ENCODE measurements at regions not wholly inside any gene's neighbourhood (a gene's known extent, or its start where the extent isn't known, plus 50 kb on each side); places are given as distances from the start of the nearest gene placed in this dataset.

- TF ChIP-seq, protein P1, sequence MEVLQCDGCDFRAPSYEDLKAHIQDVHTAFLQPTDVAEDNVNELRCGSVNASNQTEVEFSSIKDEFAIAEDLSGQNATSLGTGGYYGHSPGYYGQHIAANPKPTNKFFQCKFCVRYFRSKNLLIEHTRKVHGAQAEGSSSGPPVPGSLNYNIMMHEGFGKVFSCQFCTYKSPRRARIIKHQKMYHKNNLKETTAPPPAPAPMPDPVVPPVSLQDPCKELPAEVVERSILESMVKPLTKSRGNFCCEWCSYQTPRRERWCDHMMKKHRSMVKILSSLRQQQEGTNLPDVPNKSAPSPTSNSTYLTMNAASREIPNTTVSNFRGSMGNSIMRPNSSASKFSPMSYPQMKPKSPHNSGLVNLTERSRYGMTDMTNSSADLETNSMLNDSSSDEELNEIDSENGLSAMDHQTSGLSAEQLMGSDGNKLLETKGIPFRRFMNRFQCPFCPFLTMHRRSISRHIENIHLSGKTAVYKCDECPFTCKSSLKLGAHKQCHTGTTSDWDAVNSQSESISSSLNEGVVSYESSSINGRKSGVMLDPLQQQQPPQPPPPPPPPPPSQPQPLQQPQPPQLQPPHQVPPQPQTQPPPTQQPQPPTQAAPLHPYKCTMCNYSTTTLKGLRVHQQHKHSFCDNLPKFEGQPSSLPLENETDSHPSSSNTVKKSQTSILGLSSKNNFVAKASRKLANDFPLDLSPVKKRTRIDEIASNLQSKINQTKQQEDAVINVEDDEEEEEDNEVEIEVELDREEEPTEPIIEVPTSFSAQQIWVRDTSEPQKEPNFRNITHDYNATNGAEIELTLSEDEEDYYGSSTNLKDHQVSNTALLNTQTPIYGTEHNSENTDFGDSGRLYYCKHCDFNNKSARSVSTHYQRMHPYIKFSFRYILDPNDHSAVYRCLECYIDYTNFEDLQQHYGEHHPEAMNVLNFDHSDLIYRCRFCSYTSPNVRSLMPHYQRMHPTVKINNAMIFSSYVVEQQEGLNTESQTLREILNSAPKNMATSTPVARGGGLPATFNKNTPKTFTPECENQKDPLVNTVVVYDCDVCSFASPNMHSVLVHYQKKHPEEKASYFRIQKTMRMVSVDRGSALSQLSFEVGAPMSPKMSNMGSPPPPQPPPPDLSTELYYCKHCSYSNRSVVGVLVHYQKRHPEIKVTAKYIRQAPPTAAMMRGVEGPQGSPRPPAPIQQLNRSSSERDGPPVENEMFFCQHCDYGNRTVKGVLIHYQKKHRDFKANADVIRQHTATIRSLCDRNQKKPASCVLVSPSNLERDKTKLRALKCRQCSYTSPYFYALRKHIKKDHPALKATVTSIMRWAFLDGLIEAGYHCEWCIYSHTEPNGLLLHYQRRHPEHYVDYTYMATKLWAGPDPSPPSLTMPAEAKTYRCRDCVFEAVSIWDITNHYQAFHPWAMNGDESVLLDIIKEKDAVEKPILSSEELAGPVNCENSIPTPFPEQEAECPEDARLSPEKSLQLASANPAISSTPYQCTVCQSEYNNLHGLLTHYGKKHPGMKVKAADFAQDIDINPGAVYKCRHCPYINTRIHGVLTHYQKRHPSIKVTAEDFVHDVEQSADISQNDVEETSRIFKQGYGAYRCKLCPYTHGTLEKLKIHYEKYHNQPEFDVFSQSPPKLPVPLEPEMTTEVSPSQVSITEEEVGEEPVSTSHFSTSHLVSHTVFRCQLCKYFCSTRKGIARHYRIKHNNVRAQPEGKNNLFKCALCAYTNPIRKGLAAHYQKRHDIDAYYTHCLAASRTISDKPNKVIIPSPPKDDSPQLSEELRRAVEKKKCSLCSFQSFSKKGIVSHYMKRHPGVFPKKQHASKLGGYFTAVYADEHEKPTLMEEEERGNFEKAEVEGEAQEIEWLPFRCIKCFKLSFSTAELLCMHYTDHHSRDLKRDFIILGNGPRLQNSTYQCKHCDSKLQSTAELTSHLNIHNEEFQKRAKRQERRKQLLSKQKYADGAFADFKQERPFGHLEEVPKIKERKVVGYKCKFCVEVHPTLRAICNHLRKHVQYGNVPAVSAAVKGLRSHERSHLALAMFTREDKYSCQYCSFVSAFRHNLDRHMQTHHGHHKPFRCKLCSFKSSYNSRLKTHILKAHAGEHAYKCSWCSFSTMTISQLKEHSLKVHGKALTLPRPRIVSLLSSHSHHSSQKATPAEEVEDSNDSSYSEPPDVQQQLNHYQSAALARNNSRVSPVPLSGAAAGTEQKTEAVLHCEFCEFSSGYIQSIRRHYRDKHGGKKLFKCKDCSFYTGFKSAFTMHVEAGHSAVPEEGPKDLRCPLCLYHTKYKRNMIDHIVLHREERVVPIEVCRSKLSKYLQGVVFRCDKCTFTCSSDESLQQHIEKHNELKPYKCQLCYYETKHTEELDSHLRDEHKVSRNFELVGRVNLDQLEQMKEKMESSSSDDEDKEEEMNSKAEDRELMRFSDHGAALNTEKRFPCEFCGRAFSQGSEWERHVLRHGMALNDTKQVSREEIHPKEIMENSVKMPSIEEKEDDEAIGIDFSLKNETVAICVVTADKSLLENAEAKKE (CRISPR knock-in tag; IDR thresholded peaks at IDR 0.05) = no peak
- no peak for TF ChIP-seq ZNF331 (CRISPR knock-in tag; IDR thresholded peaks at IDR 0.05; ENCODE audit: low read depth)
- TF ChIP-seq JUNB (IDR thresholded peaks at IDR 0.05; ENCODE audit: unreplicated experiment) = no peak
These were observed 746.6 kb downstream of the LRFN5 start (continued) for GRCh38 chr14:42353315-42353714.

- Histone ChIP-seq H3K79me2 (replicated peaks; ENCODE audit: insufficient read depth) (no peaks in the 10 kb centered on the region), H3K4me2 (peak overlapping the region; percentile 17), H4K20me1 (replicated peaks; ENCODE audit: insufficient read depth) (no peaks in the 10 kb centered on the region), H3K27me3 (ENCODE audit: insufficient read depth) (peaks cover 48% of the 10 kb centered on the region), H2AFZ (no peak overlapping the region), H3F3A (replicated peaks; ENCODE audit: low read depth) (no peaks in the 10 kb centered on the region), H3K4me3 (no peak overlapping the region), H3K27ac (ENCODE audit: low read depth) (no peak overlapping the region), H3K9me2 (ENCODE audit: insufficient read depth) (no peaks in the 10 kb centered on the region), H3K4me1 (ENCODE audit: insufficient read depth) (peaks cover 15% of the 10 kb centered on the region; the same call in 1 of the 2 replicates), H3K36me3 (ENCODE audit: insufficient read depth) (no peaks in the 10 kb centered on the region)
- Mint-ChIP-seq H3K27ac (no peak overlapping the region), H3K4me3 (peak overlapping the region; percentile 13; the same call in 1 of the 3 replicates), H3K9me3 (peaks cover 23% of the 10 kb centered on the region), H3K36me3 (ENCODE audit: low read depth) (peaks cover 14% of the 10 kb centered on the region; the same call in 2 of the 3 replicates), H3K27me3 (ENCODE audit: insufficient read depth, low read depth, poor library complexity) (peaks cover 47% of the 10 kb centered on the region), H3K4me1 (peaks cover 9% of the 10 kb centered on the region)
- peak; percentile 93 for DNase-seq (ENCODE audit: low spot score)
- ATAC-seq = peak; percentile 97
- TF ChIP-seq NANOG (IDR thresholded peaks at IDR 0.05; ENCODE audit: borderline replicate concordance) (peak; percentile 100), ETS1 (IDR thresholded peaks at IDR 0.05) (no peak)
These were observed 729.2 kb downstream of the LRFN5 start for GRCh38 chr14:42335918-42336317.

Measured in GM23338 (cell line).